GM21390 (cell line): ENCODE measurements at regions not wholly inside any gene's neighbourhood (a gene's known extent, or its start where the extent isn't known, plus 50 kb on each side); places are given as distances from the start of the nearest gene placed in this dataset.
"Not testable (repeated sequence)": the region's sequence is repeated elsewhere in the genome, so short reads cannot be mapped to it uniquely, and the experiment has no call there.

ENCODE experiments used
- ATAC-seq: cut with Tn5 transposase; IDR thresholded peaks from one replicate; pipeline ENCODE4 v1.9.1; 2021; ENCODE audit not compliant: unreplicated experiment

DNA sequence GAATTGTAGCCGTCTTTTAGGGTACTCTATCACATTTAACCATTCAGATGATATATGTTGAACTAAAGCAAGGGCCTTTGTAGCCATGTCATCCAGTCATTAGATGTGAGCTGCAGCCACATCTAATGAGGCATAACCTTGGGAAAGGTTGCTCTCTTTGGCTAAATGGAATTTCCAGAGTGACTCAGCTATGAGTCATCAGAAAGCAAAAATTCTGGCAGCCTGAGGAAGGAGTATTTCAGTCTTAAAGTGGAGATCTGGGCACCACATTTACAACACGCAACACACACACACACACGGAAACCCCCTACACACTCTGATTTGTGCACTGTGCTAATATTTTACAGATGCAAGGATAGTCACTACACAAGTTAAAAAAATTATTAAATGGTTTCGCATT is 176.9 kb upstream of the ZWINT start:
- ATAC-seq: no peak

- ATAC-seq: no peak
Measured at GRCh38 chr10:56522166-56522565, 161.1 kb upstream of the ZWINT start.

- ATAC-seq: no peak
Measured at GRCh38 chr10:56508562-56508961, 147.5 kb upstream of the ZWINT start.

DNA sequence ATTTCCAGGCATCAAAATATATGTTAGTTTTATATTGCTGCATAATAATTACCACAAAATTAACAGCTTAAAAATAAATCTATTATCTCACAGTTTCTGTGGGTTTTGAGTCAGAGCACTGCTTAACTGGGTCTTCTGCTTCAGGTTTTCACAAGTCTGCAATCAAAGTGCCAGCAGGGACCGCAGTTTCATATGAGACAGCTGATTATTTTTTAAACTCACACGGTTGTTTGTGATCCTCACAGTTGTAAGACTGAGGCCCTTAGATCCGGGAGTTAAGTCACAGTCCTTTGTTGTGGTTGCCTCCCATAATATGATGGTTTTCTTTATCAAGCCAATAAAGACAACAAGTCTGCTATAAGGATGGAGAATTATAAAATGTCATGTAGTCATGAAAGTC is 146.0 kb upstream of the ZWINT start:
- no peak for ATAC-seq

- no peak for ATAC-seq
Measured at GRCh38 chr10:56505555-56505954, 144.5 kb upstream of the ZWINT start.

- ATAC-seq: no peak
Measured at GRCh38 chr10:56496186-56496486, 135.1 kb upstream of the ZWINT start.

DNA sequence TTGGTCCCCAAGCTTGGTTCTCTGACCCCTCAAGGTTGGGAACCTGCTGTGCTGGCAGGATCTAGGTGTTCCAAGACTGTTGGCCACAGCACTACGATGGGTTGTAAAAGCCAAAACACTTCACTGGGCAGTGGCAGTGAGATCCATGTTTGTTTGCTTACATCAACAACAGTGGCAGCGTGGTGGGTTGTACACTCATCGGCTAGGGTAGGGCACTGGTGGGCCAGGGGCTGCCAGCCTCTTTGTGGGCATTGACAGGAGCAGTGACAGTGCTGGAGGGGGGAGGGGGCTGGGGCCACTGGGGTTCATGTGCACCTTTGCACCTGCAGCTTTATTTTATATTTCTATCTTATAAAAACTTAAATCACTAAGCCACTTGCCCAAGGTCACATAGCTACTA is 126.7 kb upstream of the ZWINT start:
- ATAC-seq: no peak

DNA sequence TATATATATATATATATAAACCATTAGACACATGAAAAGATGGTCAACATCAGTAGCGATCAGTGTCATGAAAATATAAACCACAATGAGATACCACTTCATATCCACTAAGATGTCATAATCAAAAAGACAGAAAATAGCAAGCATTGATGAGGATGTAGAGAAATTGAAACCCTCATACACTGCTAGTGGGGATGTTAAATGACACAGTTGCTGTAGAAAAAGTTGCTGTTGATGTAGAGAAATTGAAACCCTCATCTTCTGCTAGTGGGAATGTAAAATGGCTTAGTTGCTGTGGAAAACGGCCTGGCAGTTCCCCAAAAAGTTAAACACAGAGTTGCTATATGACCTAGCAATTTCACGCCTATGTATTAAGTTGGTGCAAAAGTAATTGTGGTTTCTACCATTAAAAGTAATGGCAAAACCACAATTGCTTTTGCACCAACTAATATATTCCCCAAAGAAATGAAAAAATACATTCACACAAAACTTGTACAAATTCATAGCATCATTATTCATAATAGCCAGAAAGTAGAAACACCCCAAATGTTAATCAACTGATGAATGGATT is 120.5 kb upstream of the ZWINT start:
- ATAC-seq: no peak

- no peak for ATAC-seq
Measured at GRCh38 chr10:56472978-56473377, 111.9 kb upstream of the ZWINT start.

GRCh38 chr10:56470701-56471100 is 109.6 kb upstream of the ZWINT start:
- ATAC-seq: no peak

- ATAC-seq: no peak
Measured at GRCh38 chr10:56469482-56469881, 108.4 kb upstream of the ZWINT start.

DNA sequence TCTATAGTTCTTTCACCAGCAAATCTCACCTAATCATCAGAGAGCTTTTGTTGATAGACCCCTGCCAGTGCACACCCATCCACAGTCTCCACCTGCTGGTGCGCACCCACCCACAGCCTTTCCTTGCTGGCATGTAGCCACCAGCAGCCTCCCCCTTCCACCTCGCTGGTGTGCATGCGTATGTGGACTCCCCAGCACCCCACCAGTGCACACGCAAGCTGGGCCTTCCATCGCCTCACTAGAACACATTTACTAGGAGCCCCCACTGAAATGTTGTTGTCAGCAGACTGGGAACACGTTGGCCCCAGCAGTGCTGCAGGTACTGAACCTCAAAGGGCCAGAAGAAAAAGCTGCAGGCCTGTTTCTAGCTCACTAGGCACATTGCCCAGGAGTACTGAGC is 104.9 kb upstream of the ZWINT start:
- ATAC-seq: no peak

- no peak for ATAC-seq
Measured at GRCh38 chr10:56449770-56450169, 88.7 kb upstream of the ZWINT start.

DNA sequence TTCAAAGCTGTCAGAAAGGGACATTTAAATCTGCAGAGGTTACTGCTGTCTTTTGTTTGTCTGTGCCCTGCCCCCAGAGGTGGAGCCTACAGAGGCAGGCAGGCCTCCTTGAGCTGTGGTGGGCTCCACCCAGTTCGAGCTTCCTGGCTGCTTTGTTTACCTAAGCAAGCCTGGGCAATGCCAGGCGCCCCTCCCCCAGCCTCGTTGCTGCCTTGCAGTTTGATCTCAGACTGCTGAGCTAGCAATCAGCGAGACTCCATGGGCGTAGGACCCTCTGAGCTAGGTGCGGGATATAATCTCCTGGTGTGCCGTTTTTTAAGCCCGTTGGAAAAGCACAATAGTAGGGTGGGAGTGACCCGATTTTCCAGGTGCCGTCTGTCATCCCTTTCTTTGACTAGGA is 86.6 kb upstream of the ZWINT start:
- not testable (repeated sequence) for ATAC-seq

GRCh38 chr10:56441337-56441736 is 80.3 kb upstream of the ZWINT start:
- ATAC-seq: not testable (repeated sequence)
